ENCODE measurements at regions not wholly inside any gene's neighbourhood (a gene's known extent, or its start where the extent isn't known, plus 50 kb on each side); places are given as distances from the start of the nearest gene placed in this dataset.

DNA sequence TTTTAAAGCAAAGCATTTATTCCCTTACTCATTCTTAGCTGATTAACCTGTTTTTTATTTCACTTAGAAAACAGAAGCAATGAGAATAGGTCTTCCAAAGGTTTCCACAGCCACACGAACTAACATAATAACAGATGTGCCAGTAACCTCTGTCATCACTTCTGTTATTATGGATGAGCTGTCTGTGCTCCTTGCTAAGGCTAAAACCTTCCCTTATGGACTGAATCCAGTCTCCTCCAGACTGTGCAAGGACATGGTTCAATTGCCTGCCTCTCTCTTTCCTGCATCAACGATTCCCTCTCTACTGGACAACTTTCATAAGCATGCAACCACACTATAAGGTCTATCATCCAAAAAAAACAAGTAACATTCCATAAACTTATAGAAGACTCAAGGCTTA lies 1446.2 kb downstream of the MAT2B start:
- Histone ChIP-seq H3K9me3 (no peaks in the 10 kb centered on the region), H3K36me3 (replicated peaks in 1 of 2; ENCODE audit: insufficient read depth in 1 of 2, low read depth in 2 of 2) (no peaks in the 10 kb centered on the region), H3K4me3 (no peak overlapping the region), H3K4me1 (no peaks in the 10 kb centered on the region), H3K27ac (no peak overlapping the region), H3K27me3 (no peaks in the 10 kb centered on the region)
- DNase-seq: no peak
- intact Hi-C loops (cut with DNase I): no loop called here
- TF ChIP-seq, protein P1, sequence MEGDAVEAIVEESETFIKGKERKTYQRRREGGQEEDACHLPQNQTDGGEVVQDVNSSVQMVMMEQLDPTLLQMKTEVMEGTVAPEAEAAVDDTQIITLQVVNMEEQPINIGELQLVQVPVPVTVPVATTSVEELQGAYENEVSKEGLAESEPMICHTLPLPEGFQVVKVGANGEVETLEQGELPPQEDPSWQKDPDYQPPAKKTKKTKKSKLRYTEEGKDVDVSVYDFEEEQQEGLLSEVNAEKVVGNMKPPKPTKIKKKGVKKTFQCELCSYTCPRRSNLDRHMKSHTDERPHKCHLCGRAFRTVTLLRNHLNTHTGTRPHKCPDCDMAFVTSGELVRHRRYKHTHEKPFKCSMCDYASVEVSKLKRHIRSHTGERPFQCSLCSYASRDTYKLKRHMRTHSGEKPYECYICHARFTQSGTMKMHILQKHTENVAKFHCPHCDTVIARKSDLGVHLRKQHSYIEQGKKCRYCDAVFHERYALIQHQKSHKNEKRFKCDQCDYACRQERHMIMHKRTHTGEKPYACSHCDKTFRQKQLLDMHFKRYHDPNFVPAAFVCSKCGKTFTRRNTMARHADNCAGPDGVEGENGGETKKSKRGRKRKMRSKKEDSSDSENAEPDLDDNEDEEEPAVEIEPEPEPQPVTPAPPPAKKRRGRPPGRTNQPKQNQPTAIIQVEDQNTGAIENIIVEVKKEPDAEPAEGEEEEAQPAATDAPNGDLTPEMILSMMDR (IDR thresholded peaks at IDR 0.05): no peak
- no peak for TF ChIP-seq POLR2A (IDR thresholded peaks at IDR 0.05)
- no peak for ATAC-seq
- 40 to 43% methylated on average over 2 of the region's 2 CpGs for WGBS, 2 donors

DNA sequence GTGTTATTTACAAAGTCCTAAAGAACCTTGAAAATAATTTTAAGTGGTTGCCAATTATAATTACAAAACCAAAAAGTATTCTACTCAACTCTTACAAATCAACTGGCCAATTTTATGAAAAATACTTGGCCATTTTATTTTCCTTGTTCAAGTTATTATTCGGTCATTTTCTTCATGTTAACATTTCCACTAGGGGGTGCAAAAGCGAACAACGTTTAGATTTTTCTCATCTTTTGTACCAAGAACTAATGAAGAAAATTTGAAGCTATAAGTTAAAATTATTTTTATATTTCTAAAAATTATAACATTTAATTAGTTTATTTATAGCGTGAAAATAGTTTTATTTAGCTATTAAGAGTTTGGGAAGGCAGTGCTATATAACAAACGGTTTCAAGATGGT lies 1453.3 kb downstream of the MAT2B start:
- Histone ChIP-seq H3K36me3 (replicated peaks in 1 of 2; ENCODE audit: insufficient read depth in 1 of 2, low read depth in 2 of 2) (no peaks in the 10 kb centered on the region), H3K4me3 (no peak overlapping the region), H3K9me3 (no peaks in the 10 kb centered on the region), H3K27ac (no peak overlapping the region), H3K27me3 (no peaks in the 10 kb centered on the region), H3K4me1 (no peaks in the 10 kb centered on the region)
- TF ChIP-seq, protein P1 (IDR thresholded peaks at IDR 0.05): peak in 1 of 7 experiments; percentile 13
- TF ChIP-seq POLR2A (IDR thresholded peaks at IDR 0.05): no peak
- DNase-seq (no peak), ATAC-seq (no peak)
- intact Hi-C loops (cut with DNase I): no loop called here
- WGBS, 2 donors: 76% methylated on average over 5 of the region's 5 CpGs

DNA sequence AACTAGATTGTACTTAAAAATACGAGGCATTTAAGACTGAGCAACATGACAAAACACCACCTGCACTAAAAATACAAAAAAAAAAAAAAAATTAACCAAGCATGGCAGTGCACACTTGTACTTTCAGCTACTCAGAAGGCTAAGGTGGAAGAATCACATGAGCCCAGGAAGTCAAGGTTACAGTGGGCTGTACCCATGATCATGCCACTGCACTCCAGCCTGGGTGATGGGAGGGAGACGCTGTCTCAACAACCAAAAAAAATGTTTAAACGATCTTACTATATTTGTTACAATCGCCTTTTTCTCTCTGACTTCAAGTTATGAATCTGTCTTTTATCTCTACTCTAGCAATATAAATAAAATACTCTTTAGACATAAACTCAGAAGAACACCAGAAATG lies 1454.3 kb downstream of the MAT2B start:
- Histone ChIP-seq H3K4me3 (no peak overlapping the region), H3K27me3 (no peaks in the 10 kb centered on the region), H3K4me1 (no peaks in the 10 kb centered on the region), H3K36me3 (replicated peaks in 1 of 2; ENCODE audit: insufficient read depth in 1 of 2, low read depth in 2 of 2) (no peaks in the 10 kb centered on the region), H3K27ac (no peak overlapping the region), H3K9me3 (no peaks in the 10 kb centered on the region)
- no peak for ATAC-seq
- WGBS, 2 donors: 58 to 77% methylated on average over 4 of the region's 4 CpGs
- intact Hi-C loops (cut with DNase I): no loop called here
- no peak for TF ChIP-seq POLR2A (IDR thresholded peaks at IDR 0.05)
- TF ChIP-seq, protein P1 (IDR thresholded peaks at IDR 0.05): no peak
- DNase-seq: no peak

DNA sequence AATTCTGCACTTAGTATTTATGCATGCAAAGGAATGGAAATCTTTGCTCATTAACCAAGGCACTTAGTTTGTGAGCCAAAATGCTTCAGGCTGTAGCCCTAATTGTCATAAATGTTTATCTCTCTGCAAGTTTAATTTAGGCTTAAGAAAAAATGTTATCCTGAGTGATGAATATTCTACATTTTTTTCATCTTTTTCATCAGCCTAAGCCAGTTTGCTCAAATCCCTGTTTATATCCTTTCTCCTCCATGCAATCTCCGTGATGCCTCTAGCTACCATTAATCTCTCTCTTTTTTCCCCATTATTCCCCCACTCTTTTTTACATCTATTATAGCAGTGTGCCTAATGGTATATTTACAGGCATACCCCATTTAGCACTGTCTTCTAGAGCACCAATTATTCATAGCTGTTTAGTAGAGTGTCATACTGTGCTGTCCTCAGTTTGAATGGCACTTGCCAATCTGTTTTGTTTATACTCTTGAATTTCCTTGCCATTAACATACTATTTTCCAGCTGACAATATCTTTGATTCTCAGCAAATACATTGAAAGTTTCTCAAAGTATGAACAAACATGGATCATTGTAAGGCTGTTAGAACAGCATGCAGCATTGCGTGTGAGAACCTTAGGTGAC lies 1457.0 kb downstream of the MAT2B start:
- Histone ChIP-seq H3K9me3 (no peaks in the 10 kb centered on the region), H3K27ac (no peak overlapping the region), H3K4me1 (no peaks in the 10 kb centered on the region), H3K36me3 (replicated peaks in 1 of 2; ENCODE audit: insufficient read depth in 1 of 2, low read depth in 2 of 2) (no peaks in the 10 kb centered on the region), H3K27me3 (no peaks in the 10 kb centered on the region), H3K4me3 (no peak overlapping the region)
- no peak for DNase-seq
- WGBS, 2 donors: 87 to 92% methylated on average over 2 of the region's 2 CpGs
- TF ChIP-seq, protein P1 (IDR thresholded peaks at IDR 0.05): no peak
- TF ChIP-seq POLR2A (IDR thresholded peaks at IDR 0.05): no peak
- ATAC-seq: no peak
- intact Hi-C loops (cut with DNase I): no loop called here

DNA sequence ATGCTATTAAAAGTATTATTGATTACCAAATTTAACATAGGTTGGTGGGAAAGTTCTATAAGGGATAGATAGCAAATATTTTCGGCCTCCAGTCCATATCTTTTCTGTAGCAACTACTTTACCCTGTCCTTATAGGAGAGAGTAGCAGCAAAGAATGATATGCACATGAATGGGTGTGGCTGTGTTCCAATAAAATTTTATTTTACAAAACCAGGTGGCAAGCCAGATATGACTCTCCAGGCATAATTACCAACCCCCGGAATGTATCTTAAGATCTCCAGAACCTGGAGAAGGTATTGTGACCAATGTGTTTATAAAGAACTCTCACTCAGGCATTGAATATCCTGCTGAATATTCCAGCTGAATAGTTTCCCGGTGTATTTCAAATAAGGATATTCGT lies 1461.2 kb downstream of the MAT2B start:
- Histone ChIP-seq H3K27ac (no peak overlapping the region), H3K36me3 (replicated peaks in 1 of 2; ENCODE audit: insufficient read depth in 1 of 2, low read depth in 2 of 2) (no peaks in the 10 kb centered on the region), H3K27me3 (no peaks in the 10 kb centered on the region), H3K4me3 (no peak overlapping the region), H3K9me3 (no peaks in the 10 kb centered on the region), H3K4me1 (no peaks in the 10 kb centered on the region)
- no peak for TF ChIP-seq POLR2A (IDR thresholded peaks at IDR 0.05)
- TF ChIP-seq, protein P1 (IDR thresholded peaks at IDR 0.05): no peak
- WGBS, 2 donors: 57 to 61% methylated on average over 4 of the region's 4 CpGs
- no peak for ATAC-seq
- intact Hi-C loops (cut with DNase I): no loop called here
- DNase-seq: no peak
